ENCODE measurements at regions not wholly inside any gene's neighbourhood (a gene's known extent, or its start where the extent isn't known, plus 50 kb on each side); places are given as distances from the start of the nearest gene placed in this dataset.
A peak's percentile ranks its signal among the peaks of the same experiment; 100 is the strongest.
"Not testable (repeated sequence)": the region's sequence is repeated elsewhere in the genome, so short reads cannot be mapped to it uniquely, and the experiment has no call there.

DNA sequence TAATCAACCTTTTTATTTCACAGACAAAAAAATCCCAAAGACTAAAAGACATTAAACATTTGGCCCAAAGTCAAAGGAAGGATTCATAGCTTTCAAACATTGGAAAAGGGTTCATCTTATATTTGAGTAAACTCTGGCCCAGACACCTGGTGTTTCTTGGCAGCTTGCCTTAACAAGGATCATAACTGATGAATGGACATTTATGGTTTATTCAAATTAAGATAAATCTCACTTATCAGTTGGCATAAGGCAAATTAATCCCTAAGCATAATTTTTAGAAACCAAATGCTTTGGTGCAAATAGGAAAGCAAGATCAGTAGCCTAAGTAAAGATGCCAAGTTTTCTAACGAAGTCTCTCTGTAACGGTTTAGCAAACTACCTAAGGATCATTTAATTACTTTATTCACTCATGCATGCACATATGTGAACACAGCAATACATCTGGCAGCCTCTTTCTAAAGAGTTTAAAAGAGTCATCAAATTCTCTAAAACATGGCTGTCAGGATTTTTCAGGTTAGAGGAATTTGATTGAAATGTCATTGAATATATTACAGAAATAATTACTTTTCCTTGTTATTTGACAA lies 323.4 kb upstream of the RBMS1 start:
- DNase-seq, result peak; percentile 25

DNA sequence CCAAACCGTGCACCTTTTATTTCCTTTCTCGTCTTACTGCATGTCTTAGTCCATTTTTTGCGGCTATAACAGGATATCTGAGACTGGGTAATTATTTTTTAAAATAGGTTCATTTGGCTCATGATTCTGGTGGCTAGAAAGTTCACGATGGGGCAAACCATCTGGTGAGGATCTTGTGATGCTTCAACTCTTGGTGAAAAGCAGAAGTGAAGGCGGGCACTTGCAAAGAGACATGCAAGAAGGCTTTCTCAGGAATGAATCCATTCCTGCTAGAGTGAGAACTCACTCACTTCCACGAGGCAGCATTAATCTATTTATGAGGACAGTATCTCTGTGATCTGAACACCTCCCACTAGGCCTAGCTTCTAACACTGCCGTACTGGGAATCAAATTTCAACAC lies 327.1 kb upstream of the RBMS1 start:
- DNase-seq, result no peak

DNA sequence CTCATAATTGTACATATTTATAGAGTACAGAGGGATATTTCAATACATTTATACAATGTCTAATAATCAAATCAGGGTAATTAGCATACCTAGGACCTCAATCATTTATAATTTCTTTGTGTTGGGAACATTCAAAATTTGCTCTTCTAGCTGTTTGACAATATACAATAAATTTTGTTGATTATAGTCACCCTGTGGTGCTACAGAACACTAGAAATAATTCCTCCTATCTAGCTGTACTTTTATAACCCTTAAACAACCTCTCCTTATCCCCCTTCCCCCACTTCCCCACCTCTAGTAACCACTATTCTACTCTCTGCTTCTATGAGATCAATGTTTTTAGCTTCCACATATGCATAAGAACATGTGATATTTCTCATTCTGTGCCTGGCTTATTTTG lies 328.4 kb upstream of the RBMS1 start:
- no peak for DNase-seq

DNA sequence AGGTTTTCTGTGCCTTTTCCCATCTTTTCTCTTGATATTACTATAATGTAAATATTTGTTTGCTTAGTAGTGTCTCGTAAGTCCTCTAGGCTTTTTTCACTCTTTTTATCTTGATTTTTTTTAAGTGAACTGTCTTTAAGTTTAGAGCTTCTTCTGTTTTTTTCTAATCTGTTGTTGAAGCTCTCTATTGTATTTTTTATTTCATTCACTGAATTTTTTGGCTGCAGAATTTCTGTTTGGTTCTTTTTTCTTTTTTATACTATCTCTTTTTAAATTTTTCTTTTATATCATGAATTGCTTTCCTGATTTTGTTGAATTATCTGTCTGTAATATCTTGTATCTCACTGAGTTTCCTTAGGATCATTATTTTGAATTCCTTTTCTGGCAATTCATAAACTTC lies 331.8 kb upstream of the RBMS1 start:
- DNase-seq, result no peak

DNA sequence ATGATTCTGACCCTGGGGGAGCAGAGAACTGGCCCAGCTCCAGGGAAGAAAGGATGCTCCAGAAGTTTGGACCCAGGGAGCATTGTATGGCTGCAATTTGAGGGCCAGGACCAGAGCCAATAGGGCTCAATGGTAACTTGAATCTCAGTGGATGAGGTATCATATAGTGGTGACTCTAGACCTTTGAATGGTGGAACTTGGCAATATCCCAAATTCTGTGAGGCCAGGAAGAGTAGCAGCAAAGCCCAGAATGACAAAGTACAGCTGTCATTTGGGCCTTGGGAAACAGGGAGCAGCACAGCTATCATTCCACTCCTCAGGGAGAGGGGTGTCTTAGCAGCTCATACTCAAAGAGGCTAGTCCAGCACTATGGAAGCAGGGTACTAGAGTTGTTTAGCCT lies 332.9 kb upstream of the RBMS1 start:
- no peak for DNase-seq

DNA sequence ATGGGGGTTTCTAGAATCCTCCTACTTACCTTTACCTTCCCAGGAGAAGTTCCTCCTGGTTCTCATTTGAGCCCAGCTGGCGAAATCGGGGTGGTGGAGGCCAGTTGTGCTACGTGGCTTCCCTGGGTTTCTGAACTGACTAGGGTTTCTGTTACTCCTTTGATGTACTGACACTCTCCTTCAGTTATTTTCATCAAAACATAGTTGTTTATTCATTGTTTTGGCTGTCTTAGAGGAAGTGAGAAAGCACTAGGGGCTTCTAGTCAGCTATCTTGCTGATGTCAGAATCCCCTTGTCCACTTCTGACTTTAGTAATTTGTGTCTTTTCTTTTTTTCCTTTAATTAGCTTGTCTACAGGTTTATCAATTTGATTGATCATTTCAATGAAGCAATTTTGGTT lies 332.2 kb upstream of the TANK start:
- DNase-seq, result no peak

DNA sequence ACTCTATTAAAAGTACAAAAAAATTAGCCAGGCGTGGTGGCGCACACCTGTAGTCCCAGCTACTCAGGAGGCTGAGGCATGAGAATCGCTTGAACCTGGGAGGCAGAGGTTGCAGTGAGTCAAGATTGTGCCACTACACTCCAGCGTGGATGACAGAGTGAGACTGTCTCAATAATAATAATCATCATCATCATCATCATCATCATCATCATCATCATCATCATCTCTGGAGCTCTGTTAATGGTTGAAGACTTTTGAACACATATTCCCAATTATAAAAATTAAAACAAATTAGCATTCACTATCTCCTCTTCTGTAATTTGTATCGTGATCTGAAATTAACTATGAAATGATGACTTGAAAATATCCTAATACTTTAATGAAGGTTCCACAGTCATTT lies 327.8 kb upstream of the TANK start:
- DNase-seq, result not testable (repeated sequence)

DNA sequence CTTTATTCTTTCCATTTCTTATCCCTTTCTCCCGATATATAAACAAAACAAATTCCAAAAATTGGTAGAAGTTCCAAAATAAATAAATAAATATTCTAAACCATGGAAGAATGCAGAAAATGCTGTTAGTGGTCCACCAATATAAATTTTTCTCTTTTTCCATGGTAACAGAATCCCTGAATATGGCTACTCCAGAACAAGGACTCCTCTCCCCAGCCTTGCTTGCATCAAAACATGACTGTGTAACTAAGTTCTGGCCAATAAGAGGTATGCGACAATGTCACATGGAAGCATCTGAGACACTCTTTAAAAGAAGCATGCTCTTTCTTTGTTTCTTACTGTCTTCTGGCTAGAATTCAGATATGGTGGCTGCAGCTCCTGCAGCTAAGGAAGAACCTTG lies 325.1 kb upstream of the TANK start:
- no peak for DNase-seq

DNA sequence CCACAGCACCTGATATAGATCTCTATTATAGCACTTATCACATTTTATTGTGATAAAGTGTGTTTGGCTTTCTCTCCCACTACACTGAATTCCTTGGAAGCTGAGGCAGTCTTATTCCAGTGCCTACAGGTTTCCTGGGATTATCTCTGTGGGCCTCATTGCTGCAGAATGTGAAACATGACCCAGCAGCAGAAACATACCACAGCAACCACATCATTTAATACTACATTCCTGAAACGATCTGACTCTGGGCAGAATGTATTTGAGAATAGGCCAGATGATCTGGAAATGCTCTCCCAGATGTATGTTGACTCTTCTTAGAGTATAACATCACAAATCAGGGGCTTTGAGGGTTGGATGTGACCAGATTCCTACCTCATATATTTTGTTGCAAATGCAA lies 323.5 kb upstream of the TANK start:
- DNase-seq, result no peak

DNA sequence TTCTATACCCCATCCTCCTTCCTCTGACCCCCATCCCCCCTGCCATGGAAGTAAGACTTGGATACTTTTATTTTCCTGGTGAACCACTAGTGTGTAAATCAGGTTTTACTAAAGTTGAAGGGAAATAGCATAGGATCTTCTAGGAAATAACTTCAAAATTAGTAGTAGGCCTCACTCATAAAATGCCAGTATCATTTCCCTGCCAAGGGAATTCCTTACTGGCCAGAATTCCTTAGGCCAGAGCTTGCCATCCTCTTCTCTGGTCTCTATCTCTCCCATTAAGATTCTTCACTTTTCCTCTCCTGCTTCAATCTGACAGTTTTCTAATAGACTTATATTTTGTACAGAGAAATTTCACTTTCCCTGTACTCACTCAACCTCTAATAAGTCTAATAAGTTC lies 322.8 kb upstream of the TANK start:
- DNase-seq, result no peak

DNA sequence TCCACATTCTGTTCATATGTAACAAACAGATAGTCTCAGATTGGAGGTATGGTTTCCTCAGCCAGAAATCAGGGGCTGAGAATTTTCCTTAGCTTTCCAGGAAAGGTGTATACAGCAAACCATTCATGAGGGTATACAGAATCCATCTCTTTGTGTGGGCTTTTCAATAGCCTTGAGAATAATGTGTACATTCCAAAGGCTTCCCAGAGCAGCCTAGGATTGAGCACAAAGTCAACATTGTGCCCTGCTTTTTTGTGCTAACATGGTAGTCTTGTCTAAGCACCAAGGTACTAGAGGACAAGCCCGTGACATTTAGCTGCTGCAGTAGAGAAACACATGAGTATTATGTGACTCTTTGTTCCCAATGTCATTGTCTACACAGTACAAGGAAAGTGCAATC lies 322.1 kb upstream of the TANK start:
- no peak for DNase-seq

DNA sequence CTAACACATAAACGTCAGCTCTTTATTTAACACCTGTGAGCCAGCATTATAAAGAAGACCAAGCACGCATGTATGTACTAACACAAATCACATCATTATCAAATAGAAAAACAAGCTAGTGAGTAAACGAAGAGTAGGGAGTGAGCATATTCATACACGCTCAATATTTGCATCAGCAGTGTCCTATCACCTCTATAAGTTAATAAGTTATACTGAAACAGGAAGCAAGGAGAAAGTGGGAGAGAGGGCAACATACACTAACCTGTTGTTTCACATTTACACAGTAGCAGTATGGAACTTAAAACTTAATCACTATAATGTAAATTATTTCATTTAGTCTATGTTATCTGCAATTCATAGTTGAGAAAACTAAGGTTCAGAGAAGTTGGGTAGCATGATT lies 321.5 kb upstream of the TANK start:
- no peak for DNase-seq

DNA sequence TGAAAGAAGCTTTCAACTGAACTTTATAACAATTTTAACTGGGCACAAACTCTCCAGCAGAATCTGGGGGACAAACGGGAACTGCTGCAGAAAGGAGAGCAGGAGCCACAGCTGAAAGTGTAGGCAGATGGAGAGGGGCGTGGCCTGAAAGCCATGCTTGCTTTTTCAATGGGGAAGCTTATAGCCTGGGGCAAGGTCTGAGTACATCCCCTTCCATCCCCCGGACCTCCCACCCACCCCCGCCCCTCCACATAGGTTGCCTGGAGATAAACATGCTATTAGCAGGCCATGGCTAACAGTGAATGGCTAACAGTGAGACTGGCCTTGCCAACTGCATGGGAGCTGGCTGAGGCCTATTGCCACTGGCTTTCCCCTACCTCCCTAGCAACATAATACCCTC lies 317.9 kb upstream of the TANK start:
- no peak for DNase-seq

DNA sequence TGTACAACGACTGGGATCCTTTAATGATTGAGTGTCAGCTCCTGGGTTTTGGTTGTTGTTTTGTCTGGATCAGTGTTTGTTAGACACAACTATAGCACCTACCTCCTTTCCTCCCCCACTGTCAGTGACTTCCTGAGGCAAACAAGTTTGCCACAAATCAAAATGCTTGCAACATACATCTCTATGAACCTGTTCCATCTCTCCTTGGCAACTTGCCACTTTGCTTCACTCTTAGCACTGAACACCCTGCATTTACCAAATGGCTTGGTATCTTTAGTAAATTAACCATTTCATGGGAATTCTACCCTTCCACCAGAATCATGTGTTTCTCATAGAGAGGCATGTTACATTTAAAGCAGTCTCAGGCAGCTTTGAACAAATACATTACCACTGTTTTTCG lies 301.1 kb upstream of the TANK start:
- DNase-seq, result no peak

DNA sequence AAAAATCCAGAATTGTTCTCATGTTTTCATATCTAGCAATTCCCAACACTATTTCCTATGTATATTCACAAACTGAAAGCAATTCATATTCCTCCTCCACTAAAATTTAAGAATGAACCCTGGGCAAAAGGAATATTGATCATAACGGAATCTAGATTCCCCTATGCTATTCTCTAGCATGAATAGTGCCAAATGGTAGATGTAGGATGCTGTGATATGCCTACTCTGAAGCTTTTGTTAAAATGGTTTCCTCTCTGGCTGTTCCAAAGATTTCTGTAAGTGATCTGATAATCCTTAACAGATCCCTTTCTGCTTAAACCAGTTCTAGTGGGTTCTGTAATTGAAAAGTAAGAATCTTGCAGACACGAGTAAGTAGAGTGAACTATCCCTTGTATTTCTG lies 298.0 kb upstream of the TANK start:
- DNase-seq, result no peak

DNA sequence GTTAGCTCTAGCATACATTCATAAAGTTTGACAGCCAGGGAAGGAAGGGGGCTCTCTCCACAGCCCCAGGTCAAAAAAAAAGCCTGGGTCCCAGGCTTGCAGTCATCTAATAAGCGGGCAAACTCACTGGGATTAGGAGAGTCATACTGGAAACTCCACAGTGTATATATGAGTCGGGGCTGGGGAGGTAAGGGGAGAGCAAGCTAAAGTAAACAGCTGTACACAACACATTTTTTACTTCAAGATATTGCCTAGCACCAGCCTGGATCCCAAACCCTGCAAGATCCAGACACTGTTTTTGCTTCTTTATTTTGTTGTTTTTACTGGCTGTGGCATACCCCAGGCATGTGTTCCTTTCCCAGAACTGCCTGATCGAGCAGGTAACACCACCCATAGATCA lies 291.3 kb upstream of the TANK start:
- DNase-seq, result no peak

DNA sequence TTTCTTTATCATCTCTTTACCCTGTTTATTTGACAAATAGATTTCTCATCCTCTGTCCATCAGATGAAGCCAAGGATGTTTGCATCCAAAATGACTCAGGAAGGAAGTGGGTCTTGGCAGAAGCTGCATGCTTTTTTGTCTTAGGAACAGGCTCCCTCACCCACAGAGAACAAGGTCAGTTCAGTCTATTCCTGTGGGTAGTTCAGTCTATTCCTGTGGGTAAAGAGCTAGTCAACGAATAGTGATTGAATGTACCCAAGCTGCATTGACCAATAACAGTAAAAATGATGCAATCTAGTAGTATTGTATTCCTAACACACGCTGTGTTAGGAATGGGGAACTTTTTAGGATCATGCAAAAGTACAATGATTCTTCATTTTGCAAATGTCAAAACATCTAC lies 290.8 kb upstream of the TANK start:
- DNase-seq, result no peak

DNA sequence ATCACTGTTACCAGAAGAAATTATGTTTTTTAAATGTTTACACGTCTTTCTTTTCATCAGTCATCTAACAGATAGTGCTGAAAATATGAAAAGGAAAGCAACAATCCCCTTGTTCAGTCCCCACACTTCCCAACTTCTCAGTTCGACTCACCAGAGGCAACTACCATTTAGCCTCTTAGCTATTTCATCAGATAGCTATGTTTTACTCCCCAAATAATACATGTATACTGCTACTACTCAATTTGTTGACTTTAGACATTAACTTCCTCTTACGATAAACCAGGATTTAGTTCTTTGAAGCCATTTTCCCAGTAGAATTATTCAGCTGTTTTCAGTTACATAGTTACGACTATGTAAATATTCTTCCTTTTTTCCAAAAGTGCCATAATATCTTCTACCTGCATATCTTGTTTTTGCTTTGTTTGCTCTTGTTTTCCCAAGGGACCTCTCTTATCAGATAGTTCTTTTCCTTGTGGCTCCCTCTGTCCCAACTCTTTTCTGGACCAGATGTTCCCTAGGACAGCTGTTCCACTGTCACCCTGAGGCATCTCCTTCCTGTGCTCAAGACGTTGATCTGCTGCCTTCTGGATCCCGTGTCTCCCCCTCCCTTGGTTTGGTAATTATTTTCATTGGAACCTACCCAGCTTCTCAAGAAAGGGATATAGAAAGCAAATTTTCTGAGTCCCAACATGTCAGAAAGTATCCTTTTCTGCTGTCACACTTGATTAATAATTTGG lies 289.3 kb upstream of the TANK start:
- no peak for DNase-seq

DNA sequence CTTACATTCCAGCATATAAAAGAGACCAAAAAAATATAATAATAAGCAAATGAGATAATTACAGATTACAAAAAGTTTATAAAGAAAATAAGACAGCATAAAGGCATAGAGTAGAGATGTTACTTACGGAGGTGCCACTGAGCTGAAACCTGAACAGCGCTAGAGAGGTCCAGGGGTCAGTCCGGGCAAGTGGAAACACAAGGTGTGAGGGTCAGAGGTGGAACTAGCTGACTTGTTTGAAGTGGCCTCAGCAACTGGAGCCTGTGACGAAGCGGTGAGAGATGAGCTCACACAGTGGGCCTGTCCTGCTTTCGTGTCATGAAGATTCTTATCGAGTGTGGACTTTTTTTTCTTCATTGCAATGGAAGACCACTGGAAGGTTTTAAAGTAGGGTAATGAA lies 288.3 kb upstream of the TANK start:
- no peak for DNase-seq

DNA sequence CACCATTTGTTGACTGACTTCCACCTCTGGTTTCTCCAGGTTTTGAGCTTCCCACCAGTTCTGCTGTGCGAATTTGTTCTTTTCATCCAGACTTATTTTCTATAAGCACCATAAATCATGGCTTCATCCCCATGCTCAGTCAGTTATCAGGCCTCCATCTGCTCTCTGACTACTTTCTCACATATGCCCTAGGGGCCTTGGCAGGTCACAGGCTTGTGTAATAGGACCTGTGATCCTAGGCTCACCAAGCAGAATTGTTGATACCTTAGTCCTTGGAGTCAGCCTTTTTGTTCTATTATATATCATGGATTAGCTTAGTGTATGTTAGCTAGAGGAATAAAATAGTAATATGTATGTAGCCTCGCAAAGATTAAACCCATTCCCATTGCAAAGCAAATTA lies 284.2 kb upstream of the TANK start:
- DNase-seq, result no peak

DNA sequence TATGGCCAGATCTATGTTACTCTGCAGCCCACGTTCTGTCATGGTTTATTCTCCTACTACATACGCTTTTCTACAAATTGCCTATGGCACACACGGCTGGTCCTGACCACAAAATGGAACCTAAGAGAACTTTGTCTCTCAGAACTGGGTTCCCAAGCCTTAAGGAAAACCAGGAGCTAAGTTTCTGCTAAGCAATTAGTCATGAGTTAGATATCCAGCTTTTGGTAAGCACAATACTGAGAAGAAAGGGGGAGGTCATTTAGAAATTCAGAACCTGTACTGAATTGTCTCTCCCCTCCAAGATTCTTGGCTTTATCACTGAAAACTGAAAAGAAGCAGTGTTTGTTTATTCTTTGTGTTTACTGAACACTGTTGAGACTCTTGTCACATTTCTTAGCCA lies 283.5 kb upstream of the TANK start:
- DNase-seq, result no peak

DNA sequence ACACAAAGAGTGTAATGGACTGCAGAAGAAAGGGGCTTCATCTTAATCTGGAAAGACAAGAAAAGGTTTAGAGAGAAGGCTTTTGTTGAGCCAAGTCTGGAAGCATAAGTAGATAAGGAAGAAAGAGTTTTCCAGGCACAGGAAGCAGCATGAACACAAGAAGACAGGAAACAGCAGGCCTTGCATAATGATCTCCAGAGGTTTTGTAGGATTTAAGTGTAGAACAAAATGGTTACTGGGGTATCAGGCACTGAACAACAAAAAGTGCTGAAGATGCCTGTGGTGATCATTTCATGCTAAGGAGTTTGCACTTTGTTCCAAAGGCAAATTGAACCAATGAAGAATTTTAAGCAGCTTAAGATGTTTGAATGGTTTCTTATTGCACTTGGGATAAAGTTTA lies 281.6 kb upstream of the TANK start:
- DNase-seq, result no peak

DNA sequence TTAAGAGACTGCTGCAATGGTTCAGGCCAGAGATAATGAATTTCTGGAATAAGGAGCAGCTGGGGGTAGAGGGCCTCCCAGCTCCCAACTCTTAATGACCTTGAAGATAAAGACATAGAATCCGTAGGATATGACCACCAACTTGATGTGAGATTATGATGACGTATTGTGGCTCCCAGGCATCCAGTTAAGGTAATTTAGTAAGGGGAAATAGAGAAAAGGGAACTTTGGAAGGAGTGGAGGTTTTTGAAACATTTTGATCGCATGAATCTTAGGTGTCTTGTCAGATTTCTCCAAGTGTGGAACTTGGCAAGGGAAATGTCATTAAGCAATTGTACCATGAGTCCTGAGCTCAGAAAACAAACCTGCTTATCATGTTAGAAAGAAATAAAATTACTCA lies 277.3 kb upstream of the TANK start:
- DNase-seq, result no peak

DNA sequence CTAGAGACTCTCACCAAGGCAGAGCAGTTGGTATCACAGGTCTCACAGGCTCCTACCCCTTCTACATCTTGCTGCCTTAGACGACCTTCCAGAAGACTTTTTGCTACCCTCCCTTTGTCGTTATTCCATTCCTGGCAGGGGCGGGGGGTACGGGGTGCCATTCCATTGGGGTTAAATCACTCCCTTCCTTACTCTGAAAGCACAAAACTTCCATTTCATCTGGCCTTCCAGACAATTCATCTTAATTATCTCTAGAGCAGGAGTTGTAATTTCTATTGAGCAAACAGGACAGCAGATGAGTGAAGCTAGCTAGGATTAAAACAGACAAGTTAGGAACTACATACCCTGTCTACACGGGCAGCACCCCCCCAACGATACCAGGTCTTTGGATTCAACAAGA lies 276.2 kb upstream of the TANK start:
- no peak for DNase-seq

DNA sequence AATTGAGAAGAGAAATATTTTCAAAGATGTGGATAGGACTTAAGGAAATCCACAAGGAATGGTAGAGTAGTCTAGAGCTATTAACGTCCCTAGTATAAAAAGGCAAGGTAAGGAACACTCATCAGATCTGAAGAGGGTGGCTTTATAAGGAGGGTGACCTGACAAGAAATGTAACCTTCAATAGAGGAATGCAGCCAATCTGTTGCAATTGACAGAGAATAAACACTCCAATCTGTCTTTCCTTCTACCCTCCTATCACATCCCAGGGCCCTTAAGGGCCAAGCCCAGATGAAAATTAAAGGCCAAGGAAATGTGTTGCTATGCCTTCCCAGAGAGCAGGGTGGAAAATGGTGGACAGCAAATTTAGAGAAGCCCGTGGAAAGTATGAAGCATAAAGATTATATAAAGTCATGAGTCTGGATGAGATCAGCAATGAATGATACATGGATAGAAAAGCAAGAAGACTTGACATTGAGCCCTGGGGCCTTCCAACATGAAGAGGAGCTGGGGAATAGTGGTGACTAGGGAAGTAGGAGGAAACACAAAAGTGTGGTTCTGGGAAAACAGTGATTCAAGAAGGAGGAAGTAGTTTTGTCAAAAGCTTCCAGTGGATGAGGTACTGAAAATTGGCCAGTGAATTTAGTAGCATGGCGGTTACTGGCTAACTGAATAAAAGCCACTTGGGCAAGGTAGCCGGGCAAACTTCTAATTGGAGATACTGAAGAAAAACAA lies 270.6 kb upstream of the TANK start:
- DNase-seq, result no peak

Measured in NCI-H2081 treated with DMSO at 0.1 percent for 48 hours (cell line).